GM12891 (cell line): ENCODE measurements at regions not wholly inside any gene's neighbourhood (a gene's known extent, or its start where the extent isn't known, plus 50 kb on each side); places are given as distances from the start of the nearest gene placed in this dataset.

Source experiments
- PAX5 ChIP-seq: IDR thresholded peaks from 2 replicates; pipeline ENCODE4 v1.6.1; 2011; ENCODE audit warnings: low read length, moderate library complexity, mild to moderate bottlenecking; ENCODE audit not compliant: insufficient read depth, severe bottlenecking
- POLR2A ChIP-seq: IDR thresholded peaks from 2 replicates; pipeline ENCODE4 v1.6.1; 2011; ENCODE audit warnings: low read depth, low read length, control low read depth
- POLR2AphosphoS5 ChIP-seq: IDR thresholded peaks from 2 replicates; pipeline ENCODE4 v1.6.1; 2011; ENCODE audit warnings: low read depth, low read length, control low read depth
- POU2F2 ChIP-seq: IDR thresholded peaks from 2 replicates; pipeline ENCODE4 v1.6.1; 2011; ENCODE audit warnings: low read depth, mild to moderate bottlenecking, control low read depth, low read length, moderate library complexity
- SPI1 ChIP-seq: IDR thresholded peaks from 2 replicates; pipeline ENCODE4 v1.6.1; 2011; ENCODE audit warnings: low read depth, low read length, control low read depth
- TAF1 ChIP-seq: IDR thresholded peaks from 2 replicates; pipeline ENCODE4 v1.6.1; 2011; ENCODE audit warnings: low read depth, low read length, control low read depth

GRCh38 chr1:14141656-14142055 is 441.7 kb downstream of the PRDM2 start:
- TF ChIP-seq POLR2AphosphoS5 (no peak), POLR2A (no peak), POU2F2 (no peak), TAF1 (no peak), PAX5 (no peak), SPI1 (no peak)
